GM19395 (cell line): ENCODE measurements at regions not wholly inside any gene's neighbourhood (a gene's known extent, or its start where the extent isn't known, plus 50 kb on each side); places are given as distances from the start of the nearest gene placed in this dataset.
"Not testable (repeated sequence)": the region's sequence is repeated elsewhere in the genome, so short reads cannot be mapped to it uniquely, and the experiment has no call there.

Experiments
- ATAC-seq: cut with Tn5 transposase; IDR thresholded peaks from one replicate; pipeline ENCODE4 v1.9.1; 2021; ENCODE audit warnings: mild to moderate bottlenecking, moderate library complexity; ENCODE audit not compliant: unreplicated experiment

DNA sequence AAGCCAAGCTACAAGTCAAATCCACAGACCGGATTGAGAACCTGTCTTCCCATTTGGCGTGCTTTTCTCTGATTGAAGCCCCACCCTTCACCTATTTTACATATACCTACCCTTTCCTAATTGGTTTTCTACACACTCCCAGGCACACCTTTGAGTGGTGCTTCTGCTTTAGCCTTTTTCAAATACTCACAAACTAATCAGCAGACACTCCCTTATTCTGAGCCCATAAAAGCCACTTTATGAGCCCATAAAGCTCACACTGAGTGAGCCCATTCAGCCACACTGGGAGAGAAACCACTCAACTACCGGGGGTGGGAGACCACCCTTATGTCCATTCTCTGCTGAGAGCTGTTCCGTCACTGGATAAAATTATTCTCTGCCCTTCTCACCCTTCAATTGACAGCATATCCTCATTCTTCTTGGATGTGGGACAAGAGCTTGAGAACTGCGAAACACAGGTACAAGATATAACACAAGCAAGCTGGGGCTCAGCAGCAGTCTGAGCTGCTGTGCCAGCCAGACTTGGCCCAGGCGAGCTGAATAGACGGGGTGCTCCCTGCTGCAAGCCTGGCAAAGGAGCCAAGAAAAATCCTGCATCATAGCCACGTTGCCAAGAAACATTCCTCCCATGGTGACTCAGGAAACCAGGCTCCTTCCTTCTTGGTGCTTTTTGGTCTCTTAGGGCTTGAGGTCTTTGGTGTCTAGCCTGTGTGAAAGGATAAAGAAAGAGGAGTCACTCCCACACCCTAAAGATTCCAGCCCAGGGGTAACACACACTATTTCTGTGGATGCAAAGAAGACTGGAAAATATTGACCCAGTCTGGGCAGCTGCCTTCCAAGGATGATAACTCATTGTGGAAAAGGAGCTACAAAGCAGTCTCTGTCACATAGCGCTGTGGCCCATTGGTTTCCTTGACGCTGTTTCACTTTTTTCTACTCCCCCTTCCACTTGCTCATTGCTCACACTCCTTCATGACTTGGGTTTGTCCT is 609.7 kb downstream of the MCTP2 start:
- no peak for ATAC-seq

DNA sequence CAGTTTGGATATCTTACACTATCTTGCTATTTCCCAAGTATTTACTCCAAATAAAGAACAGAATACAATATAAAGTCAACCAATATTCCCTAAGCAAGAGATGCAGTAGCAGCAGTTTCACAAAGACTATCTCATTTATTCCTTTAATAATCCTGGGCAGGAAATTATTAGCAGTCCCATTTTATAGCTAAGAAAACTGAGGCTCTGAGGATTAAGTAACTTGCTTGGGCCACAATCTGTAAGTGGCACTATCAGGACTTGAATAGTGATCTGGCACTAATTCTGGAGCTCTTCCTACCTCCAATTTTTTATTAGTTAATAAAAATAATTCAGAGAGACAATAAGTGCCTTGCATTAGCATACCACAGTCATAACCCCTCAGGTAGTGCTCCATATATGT is 611.7 kb downstream of the MCTP2 start:
- no peak for ATAC-seq

- ATAC-seq: no peak
Measured at GRCh38 chr15:94844198-94844537, 612.8 kb downstream of the MCTP2 start.

GRCh38 chr15:94844538-94845389 is 613.4 kb downstream of the MCTP2 start:
- no peak for ATAC-seq

DNA sequence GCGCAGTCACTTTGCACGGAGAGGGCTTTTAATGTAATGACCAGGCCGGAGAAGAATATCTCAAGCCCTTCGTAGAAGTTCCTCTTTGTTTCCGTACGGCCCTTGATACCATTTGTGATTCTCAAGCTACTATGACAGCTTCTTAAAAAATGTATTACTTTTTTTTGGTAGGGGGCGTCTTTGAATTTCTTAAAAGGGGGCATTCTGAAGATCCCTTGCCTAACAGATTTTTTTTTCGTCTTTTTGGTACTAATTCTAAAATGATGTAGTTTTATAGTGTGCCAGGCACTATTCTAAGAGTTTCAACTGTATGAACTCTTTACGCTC is 614.0 kb downstream of the MCTP2 start:
- ATAC-seq: no peak

DNA sequence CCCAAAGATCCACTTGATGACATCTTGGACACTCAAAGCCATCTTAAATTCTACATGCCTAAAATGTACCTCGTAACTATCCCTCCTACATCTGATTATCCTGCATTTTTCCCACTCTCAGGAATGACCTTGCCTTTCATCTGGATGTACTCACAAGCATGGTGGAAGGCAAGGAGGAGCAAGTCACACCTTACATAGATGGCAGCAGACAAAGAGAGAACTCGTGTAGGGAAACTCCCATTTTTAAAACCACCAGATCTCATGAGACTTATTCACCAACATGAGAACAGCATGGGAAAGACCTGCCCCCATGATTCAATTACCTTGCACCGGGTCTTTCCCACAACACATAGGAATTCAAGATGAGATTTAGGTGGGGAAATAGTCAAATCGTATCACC is 616.0 kb downstream of the MCTP2 start:
- ATAC-seq: no peak

- ATAC-seq: no peak
Measured at GRCh38 chr15:94848054-94848453, 616.7 kb downstream of the MCTP2 start.

GRCh38 chr15:94855018-94855408 is 623.7 kb downstream of the MCTP2 start:
- ATAC-seq: no peak

DNA sequence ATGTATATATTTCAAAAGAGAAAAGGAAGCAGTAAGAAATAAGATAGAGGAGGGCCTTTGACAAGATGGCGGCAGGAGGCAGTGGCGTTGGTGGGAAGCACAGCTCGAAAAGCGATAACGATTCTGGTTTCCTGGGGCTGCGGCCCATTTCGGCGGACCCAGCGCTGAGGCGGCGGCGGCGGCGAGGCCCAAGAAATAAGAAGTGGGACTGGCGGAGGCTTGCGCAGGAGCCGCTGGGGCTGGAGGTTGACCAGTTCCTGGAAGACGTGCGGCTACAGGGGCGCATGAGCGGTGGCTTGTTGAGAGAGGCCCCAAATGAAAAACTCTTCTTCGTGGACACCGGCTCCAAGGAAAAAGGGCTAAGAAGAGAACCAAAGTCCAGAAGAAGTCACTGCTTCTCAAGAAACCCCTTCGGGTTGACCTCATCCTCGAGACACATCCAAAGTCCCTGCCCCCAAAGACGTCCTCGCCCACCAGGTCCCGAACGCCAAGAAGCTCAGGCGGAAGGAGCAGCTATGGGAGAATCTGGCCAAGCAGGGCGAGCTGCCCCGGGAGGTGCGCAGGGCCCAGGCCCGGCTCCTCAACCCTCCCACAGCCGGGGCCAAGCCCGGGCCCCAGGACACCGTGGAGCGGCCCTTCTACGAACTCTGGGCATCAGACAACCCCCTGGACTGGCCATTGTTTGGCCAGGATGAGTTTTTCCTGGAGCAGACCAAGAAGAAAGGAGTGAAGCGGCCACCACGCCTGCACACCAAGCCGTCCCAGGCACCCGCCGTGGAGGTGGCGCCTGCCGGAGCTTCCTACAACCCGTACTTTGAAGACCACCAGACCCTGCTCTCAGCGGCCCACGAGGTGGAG is 624.3 kb downstream of the MCTP2 start:
- no peak for ATAC-seq

DNA sequence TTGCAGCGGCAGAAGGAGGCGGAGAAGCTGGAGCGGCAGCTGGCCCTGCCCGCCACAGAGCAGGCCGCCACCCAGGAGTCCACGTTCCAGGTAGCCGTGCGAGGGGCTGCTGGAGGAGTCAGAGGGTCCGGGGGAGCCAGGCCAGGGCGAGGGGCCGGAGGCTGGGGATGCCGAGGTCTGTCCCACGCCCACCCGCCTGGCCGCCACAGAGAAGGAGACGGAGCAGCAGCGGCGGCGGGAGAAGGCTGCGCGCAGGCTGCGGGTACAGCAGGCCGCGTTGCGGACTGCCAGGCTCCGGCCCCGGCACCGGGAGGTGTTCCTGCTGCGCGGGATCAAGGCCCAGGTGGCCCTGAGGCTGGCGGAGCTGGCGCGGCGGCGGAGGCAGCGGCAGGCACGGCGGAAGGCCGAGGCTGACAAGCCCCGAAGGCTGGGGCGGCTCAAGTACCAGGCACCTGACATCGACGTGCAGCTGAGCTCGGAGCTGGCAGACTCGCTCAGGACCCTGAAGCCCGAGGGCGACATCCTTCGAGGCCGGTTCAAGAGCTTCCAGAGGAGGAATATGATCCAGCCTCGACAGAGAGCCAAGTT is 625.0 kb downstream of the MCTP2 start:
- ATAC-seq: no peak

- ATAC-seq: no peak
Measured at GRCh38 chr15:94857466-94857865, 626.1 kb downstream of the MCTP2 start.

DNA sequence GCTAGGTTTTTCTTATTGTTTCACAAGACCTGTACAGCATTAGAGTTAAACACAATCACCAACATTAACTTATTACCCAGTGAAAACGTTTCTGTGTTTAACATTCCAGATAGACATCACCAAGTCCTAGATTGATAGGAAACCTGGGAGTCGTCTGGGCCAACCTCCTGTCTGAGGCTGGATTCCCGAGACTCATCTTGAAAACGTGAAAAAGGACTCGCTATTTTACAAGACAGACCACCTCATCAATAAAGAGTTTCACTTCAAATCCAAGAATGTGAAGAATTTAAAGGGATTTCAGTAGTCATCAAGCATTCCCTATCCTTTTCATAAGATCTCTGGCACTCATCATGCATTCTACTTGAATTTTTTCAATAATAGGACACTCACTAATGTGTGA is 626.6 kb downstream of the MCTP2 start:
- no peak for ATAC-seq

- ATAC-seq: no peak
Measured at GRCh38 chr15:94858449-94858848, 627.1 kb downstream of the MCTP2 start.

DNA sequence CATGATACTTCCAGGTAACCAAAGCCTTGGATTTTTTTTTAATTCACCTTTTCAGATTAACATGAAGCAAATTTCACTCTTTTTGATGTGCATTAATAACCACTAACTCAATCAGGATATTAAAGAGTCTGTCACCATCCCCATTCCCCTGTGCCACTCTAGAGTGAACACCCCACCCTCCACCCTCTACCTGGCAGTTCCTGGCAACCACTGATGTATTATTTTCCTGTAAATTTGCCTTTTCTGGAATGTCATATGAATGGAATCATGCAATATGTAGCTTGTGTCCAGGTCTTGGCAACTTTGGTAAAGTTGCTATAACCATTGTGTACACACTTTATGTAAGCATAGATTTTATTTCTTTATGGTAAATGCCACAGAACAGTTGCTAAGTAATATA is 627.6 kb downstream of the MCTP2 start:
- ATAC-seq: no peak

DNA sequence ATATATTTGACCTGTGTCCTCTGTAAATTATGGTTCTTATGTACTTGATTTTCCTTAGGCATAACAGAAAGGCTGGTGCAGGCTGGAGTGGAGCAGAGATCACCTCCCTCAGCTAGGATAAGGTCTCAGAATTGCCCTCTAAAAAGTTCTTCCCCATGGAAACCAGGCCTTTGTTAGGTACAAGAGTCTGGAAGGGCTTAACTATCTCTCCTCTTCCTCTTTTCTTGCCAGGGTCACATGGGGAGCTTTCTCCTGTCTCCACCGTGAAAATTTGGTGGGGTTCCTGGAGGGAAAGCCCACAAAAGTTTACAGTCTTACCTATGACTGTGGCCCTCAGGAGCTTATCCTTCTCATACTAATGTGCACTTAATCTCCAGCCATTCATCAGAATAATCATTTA is 633.2 kb downstream of the MCTP2 start:
- ATAC-seq: no peak

- not testable (repeated sequence) for ATAC-seq
Measured at GRCh38 chr15:94868265-94868664, 636.9 kb downstream of the MCTP2 start.

DNA sequence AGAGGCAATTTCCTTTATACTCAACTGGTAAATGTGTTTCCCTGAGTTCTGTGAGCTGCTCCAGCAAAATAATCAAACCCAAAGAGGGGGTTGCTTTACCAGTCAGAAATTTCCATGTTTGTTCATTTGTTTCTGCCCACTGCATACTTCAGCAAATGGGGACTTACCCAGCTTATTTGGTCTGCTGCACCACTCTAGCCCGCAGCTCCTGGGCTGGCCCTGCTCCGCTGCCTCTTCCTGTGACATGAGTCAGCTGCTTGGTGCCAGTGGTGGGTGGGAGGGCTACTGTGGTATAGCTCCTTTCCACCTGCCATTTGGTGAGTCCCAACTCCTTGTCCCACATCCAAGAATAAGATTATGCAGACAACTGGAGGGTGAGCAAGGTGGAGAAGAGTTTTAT is 644.2 kb downstream of the MCTP2 start:
- no peak for ATAC-seq

GRCh38 chr15:94877833-94878232 is 646.5 kb downstream of the MCTP2 start:
- no peak for ATAC-seq

GRCh38 chr15:94882071-94882712 is 650.8 kb downstream of the MCTP2 start:
- no peak for ATAC-seq

GRCh38 chr15:94887391-94887790 is 656.0 kb downstream of the MCTP2 start:
- no peak for ATAC-seq
